RWPE1 (cell line): ENCODE measurements at regions not wholly inside any gene's neighbourhood (a gene's known extent, or its start where the extent isn't known, plus 50 kb on each side); places are given as distances from the start of the nearest gene placed in this dataset.

Experiments used
- CTCF ChIA-PET: fragments of 350-600 bp; sonication (Branson Sonifier 250); formaldehyde crosslinking; extraction: SDS; loops from one replicate; lab custom pipeline; 2021; lab: Yijun Ruan, JAX
- POLR2A ChIA-PET: fragments of 400-600 bp; formaldehyde crosslinking; extraction: SDS; loops from one replicate; lab custom pipeline; 2020; ENCODE audit warnings: antibody characterized with exemption; ENCODE audit not compliant: low non-redundant PET; lab: Yijun Ruan, JAX
- DNase-seq: peaks from one replicate; pipeline ENCODE4 v3.0.0; 2012; ENCODE audit warnings: low spot score
- H3K27ac ChIP-seq: fragments of 450-650 bp; 2 replicates; pipeline ENCODE4 v1.5.1; 2017
- CTCF ChIP-seq: fragments of 450-650 bp; conservative IDR thresholded peaks from 2 replicates; pipeline ENCODE4 v1.5.1; 2017; ENCODE audit warnings: low read depth, mild to moderate bottlenecking

GRCh38 chr13:103273825-103274224, 207.6 kb upstream of the SLC10A2 start:
- TF ChIP-seq CTCF = no peak
- DNase-seq = no peak
- H3K27ac ChIP-seq = no peak overlapping the region
- CTCF ChIA-PET = interaction anchor here (0.6 kb wide), 1 partner anchor 285 kb away, joined by 3 read pairs; no protein-coding TSS in a partner anchor
- POLR2A ChIA-PET = no interaction called here

GRCh38 chr13:103272770-103273169, 206.6 kb upstream of the SLC10A2 start:
- no peak for TF ChIP-seq CTCF
- CTCF ChIA-PET = no interaction called here

GRCh38 chr13:103263448-103263847, 197.2 kb upstream of the SLC10A2 start:
- CTCF ChIA-PET = no interaction called here
- TF ChIP-seq CTCF = no peak
- no peak for DNase-seq
- POLR2A ChIA-PET = no interaction called here
- no peak overlapping the region for H3K27ac ChIP-seq

More at GRCh38 chr13:103272770-103273169, 206.6 kb upstream of the SLC10A2 start:
- POLR2A ChIA-PET = no interaction called here
- H3K27ac ChIP-seq = no peak overlapping the region
- peak; percentile 45 for DNase-seq

GRCh38 chr13:103255587-103256301, 189.5 kb upstream of the SLC10A2 start:
- ChIA-PET POLR2A (no interaction called here), CTCF (no interaction called here)
- H3K27ac ChIP-seq = no peak overlapping the region
- no peak for DNase-seq
- TF ChIP-seq CTCF = no peak

GRCh38 chr13:103250071-103250470, 183.9 kb upstream of the SLC10A2 start:
- POLR2A ChIA-PET = no interaction called here
- no peak overlapping the region for H3K27ac ChIP-seq
- CTCF ChIA-PET = no interaction called here
- no peak for TF ChIP-seq CTCF
- no peak for DNase-seq

GRCh38 chr13:103246581-103247200, 180.5 kb upstream of the SLC10A2 start:
- DNase-seq = no peak
- ChIA-PET POLR2A (no interaction called here), CTCF (no interaction called here)
- H3K27ac ChIP-seq = no peak overlapping the region
- no peak for TF ChIP-seq CTCF
